ENCODE measurements at regions not wholly inside any gene's neighbourhood (a gene's known extent, or its start where the extent isn't known, plus 50 kb on each side); places are given as distances from the start of the nearest gene placed in this dataset.
A peak's percentile ranks its signal among the peaks of the same experiment; 100 is the strongest.

- H3K4me1 ChIP-seq (ENCODE audit: control insufficient read depth in 1 of 2, insufficient read depth in 2 of 2, low read length in 2 of 2), result peaks cover 0 to 15% of the 10 kb centered on the region in 2 donors
- H3K36me3 ChIP-seq (ENCODE audit: control insufficient read depth in 1 of 2, insufficient read depth in 2 of 2, low read length in 2 of 2), result no peaks in the 10 kb centered on the region
- H3K27ac ChIP-seq (ENCODE audit: low read length), result peak overlapping the region; percentile 1
- no peaks in the 10 kb centered on the region for H3K9me3 ChIP-seq (ENCODE audit: control insufficient read depth in 1 of 2, low read length in 2 of 2)
- H3K4me3 ChIP-seq (ENCODE audit: low read depth in 1 of 2, low read length in 2 of 2), result no peak overlapping the region
- H3K27me3 ChIP-seq (ENCODE audit: low read depth, low read length), result no peaks in the 10 kb centered on the region
Measured at GRCh38 chr4:53764761-53765490, 173.6 kb upstream of the LNX1 start.

DNA sequence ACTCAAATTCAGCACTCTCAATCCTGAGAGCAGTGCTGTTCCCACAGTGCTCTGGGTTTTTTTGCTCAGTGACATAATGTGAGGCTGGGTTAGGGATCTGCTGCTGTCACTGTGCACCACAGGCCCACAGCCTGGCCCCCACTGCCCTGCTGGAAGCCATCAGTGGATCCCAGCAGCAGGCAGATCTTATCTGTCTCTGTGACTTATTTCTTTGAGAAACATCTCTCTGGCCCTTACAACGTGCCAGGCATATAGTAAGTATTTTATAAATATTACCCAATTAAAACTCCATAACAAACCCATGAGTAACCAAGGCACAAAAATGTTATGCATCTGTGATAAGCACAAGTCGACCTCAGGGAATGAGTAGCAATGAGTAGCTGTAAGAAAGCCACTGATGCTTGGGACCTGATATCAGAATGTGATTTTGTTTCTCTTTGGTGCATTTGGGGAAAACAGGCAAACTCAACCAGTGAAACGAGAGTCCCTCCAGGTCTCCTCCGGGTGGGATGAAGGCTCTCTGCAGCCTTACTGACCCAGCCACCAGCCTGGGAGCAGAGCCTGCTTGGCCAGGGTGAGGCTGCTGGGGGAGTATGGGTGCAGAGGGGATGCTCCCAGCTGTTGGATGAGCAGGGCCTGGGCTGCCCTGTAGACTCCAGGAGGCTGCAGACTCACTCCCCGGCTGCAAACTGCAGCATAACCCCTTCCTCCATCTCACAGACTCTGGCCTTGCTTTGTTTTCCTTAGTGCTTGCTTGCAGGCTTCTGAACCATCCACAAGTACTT, 172.7 kb upstream of the LNX1 start:
- H3K36me3 ChIP-seq (ENCODE audit: control insufficient read depth in 1 of 2, insufficient read depth in 2 of 2, low read length in 2 of 2), result no peaks in the 10 kb centered on the region
- H3K27me3 ChIP-seq (ENCODE audit: low read depth, low read length), result no peaks in the 10 kb centered on the region
- H3K9me3 ChIP-seq (ENCODE audit: control insufficient read depth in 1 of 2, low read length in 2 of 2), result no peaks in the 10 kb centered on the region
- H3K4me1 ChIP-seq (ENCODE audit: control insufficient read depth in 1 of 2, insufficient read depth in 2 of 2, low read length in 2 of 2), result peaks cover 0 to 15% of the 10 kb centered on the region in 2 donors
- peak overlapping the region; percentile 25 for H3K27ac ChIP-seq (ENCODE audit: low read length)
- no peak overlapping the region for H3K4me3 ChIP-seq (ENCODE audit: low read depth in 1 of 2, low read length in 2 of 2)

DNA sequence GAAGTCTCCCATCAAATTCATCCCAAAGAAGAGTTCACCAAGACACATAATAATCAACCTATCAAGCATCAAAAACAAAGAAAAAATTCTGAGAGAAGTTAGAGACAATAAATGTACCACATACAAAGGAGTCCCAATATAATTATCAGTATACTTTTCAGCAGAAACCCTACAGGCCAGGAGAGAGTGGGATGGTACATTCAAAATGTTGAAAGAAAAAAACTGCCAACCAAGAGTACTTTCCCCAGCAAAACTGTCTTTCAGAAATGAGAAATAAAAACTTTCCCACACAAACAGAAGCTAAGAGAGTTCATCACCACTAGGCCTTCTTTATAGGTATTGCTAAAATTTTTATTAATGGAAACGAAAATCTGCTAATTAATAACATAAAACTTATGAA, 164.4 kb upstream of the LNX1 start:
- Histone ChIP-seq H3K9me3 (ENCODE audit: control insufficient read depth in 1 of 2, low read length in 2 of 2) (peaks cover 0 to 2% of the 10 kb centered on the region in 2 donors), H3K4me3 (ENCODE audit: low read depth in 1 of 2, low read length in 2 of 2) (no peak overlapping the region), H3K4me1 (ENCODE audit: control insufficient read depth in 1 of 2, insufficient read depth in 2 of 2, low read length in 2 of 2) (no peaks in the 10 kb centered on the region), H3K27me3 (ENCODE audit: low read depth, low read length) (no peaks in the 10 kb centered on the region), H3K27ac (ENCODE audit: low read length) (no peak overlapping the region), H3K36me3 (ENCODE audit: control insufficient read depth in 1 of 2, insufficient read depth in 2 of 2, low read length in 2 of 2) (no peaks in the 10 kb centered on the region)

DNA sequence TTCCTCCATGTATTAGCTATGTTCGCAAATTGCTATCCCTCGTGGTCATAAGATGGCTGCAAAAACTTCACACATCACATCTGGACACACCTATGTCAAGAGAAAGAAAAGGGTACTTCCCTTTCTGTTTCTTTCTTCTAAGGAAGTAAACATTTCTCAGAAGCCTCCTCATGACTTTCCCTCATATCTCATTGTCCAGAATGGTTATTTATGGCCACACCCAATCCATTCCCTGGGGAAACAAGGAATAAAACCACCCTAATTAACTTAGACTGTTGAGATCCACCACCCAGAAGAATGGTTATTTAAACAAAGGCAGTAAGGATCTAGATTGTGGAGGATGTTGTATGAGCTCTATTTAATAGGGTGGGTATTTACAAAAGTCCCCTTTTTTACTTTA, 160.8 kb upstream of the LNX1 start:
- H3K4me3 ChIP-seq (ENCODE audit: low read depth in 1 of 2, low read length in 2 of 2), result no peak overlapping the region

GRCh38 chr4:53748328-53748772, 157.1 kb upstream of the LNX1 start:
- Histone ChIP-seq H3K27ac (ENCODE audit: low read length) (no peak overlapping the region), H3K36me3 (ENCODE audit: control insufficient read depth in 1 of 2, insufficient read depth in 2 of 2, low read length in 2 of 2) (no peaks in the 10 kb centered on the region), H3K4me3 (ENCODE audit: low read depth in 1 of 2, low read length in 2 of 2) (no peak overlapping the region), H3K27me3 (ENCODE audit: low read depth, low read length) (no peaks in the 10 kb centered on the region), H3K9me3 (ENCODE audit: control insufficient read depth in 1 of 2, low read length in 2 of 2) (no peaks in the 10 kb centered on the region), H3K4me1 (ENCODE audit: control insufficient read depth in 1 of 2, insufficient read depth in 2 of 2, low read length in 2 of 2) (no peaks in the 10 kb centered on the region)

More for the DNA sequence above, 160.8 kb upstream of the LNX1 start:
- no peak overlapping the region for H3K27ac ChIP-seq (ENCODE audit: low read length)
- H3K27me3 ChIP-seq (ENCODE audit: low read depth, low read length), result no peaks in the 10 kb centered on the region
- H3K36me3 ChIP-seq (ENCODE audit: control insufficient read depth in 1 of 2, insufficient read depth in 2 of 2, low read length in 2 of 2), result no peaks in the 10 kb centered on the region
- H3K4me1 ChIP-seq (ENCODE audit: control insufficient read depth in 1 of 2, insufficient read depth in 2 of 2, low read length in 2 of 2), result no peaks in the 10 kb centered on the region
- H3K9me3 ChIP-seq (ENCODE audit: control insufficient read depth in 1 of 2, low read length in 2 of 2), result peaks cover 0 to 2% of the 10 kb centered on the region in 2 donors

- Histone ChIP-seq H3K9me3 (ENCODE audit: control insufficient read depth in 1 of 2, low read length in 2 of 2) (no peaks in the 10 kb centered on the region), H3K36me3 (ENCODE audit: control insufficient read depth in 1 of 2, insufficient read depth in 2 of 2, low read length in 2 of 2) (no peaks in the 10 kb centered on the region), H3K4me1 (ENCODE audit: control insufficient read depth in 1 of 2, insufficient read depth in 2 of 2, low read length in 2 of 2) (no peaks in the 10 kb centered on the region), H3K4me3 (ENCODE audit: low read depth in 1 of 2, low read length in 2 of 2) (no peak overlapping the region), H3K27me3 (ENCODE audit: low read depth, low read length) (no peaks in the 10 kb centered on the region), H3K27ac (ENCODE audit: low read length) (no peak overlapping the region)
Measured at GRCh38 chr4:53747401-53747800, 156.1 kb upstream of the LNX1 start.

GRCh38 chr4:53744446-53745160, 153.3 kb upstream of the LNX1 start:
- Histone ChIP-seq H3K27me3 (ENCODE audit: low read depth, low read length) (no peaks in the 10 kb centered on the region), H3K36me3 (ENCODE audit: control insufficient read depth in 1 of 2, insufficient read depth in 2 of 2, low read length in 2 of 2) (no peaks in the 10 kb centered on the region), H3K4me3 (ENCODE audit: low read depth in 1 of 2, low read length in 2 of 2) (no peak overlapping the region), H3K27ac (ENCODE audit: low read length) (no peak overlapping the region), H3K9me3 (ENCODE audit: control insufficient read depth in 1 of 2, low read length in 2 of 2) (no peaks in the 10 kb centered on the region), H3K4me1 (ENCODE audit: control insufficient read depth in 1 of 2, insufficient read depth in 2 of 2, low read length in 2 of 2) (no peaks in the 10 kb centered on the region)

- Histone ChIP-seq H3K27me3 (ENCODE audit: low read depth, low read length) (no peaks in the 10 kb centered on the region), H3K4me3 (ENCODE audit: low read depth in 1 of 2, low read length in 2 of 2) (no peak overlapping the region), H3K36me3 (ENCODE audit: control insufficient read depth in 1 of 2, insufficient read depth in 2 of 2, low read length in 2 of 2) (no peaks in the 10 kb centered on the region), H3K27ac (ENCODE audit: low read length) (no peak overlapping the region), H3K4me1 (ENCODE audit: control insufficient read depth in 1 of 2, insufficient read depth in 2 of 2, low read length in 2 of 2) (no peaks in the 10 kb centered on the region), H3K9me3 (ENCODE audit: control insufficient read depth in 1 of 2, low read length in 2 of 2) (no peaks in the 10 kb centered on the region)
Measured at GRCh38 chr4:53734584-53735353, 143.5 kb upstream of the LNX1 start.

DNA sequence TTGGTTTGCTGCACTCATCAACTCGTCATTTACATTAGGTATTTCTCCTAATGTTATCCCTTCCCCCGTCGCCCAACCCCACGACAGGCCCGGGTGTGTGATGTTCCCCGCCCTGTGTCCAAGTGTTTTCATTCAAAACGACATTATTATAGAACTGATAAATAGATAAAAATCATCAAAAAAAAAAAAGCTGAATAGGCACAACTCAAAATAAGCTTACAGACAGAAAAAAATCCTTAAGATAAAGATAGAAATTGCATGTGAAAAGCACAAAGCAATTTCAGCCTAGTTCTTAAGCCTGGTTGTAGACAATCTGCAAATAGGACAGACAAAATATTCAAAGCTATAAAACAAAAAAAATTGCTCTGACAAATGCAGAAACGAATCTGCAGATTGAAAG, 142.9 kb upstream of the LNX1 start:
- Histone ChIP-seq H3K9me3 (ENCODE audit: control insufficient read depth in 1 of 2, low read length in 2 of 2) (no peaks in the 10 kb centered on the region), H3K4me3 (ENCODE audit: low read depth in 1 of 2, low read length in 2 of 2) (no peak overlapping the region), H3K27me3 (ENCODE audit: low read depth, low read length) (no peaks in the 10 kb centered on the region), H3K36me3 (ENCODE audit: control insufficient read depth in 1 of 2, insufficient read depth in 2 of 2, low read length in 2 of 2) (no peaks in the 10 kb centered on the region), H3K4me1 (ENCODE audit: control insufficient read depth in 1 of 2, insufficient read depth in 2 of 2, low read length in 2 of 2) (no peaks in the 10 kb centered on the region), H3K27ac (ENCODE audit: low read length) (no peak overlapping the region)

DNA sequence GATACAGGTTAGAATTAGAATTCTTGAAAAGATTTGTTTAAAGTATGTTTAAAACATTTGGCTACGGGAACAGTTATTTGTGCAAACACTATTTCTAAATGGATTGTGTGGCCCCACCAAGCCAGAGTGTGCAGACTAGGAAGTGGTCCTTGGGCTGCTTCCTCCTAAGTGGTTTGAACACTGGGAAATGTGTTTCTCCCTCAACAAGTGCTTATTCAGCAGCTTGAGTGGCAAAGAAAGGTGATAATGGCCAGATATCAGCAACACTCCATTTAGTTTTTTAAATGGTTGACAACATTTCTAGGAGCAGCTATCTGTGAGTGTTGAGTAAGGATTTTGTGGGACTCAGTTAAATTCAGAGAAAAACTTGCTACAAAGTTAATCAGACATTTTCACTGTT, 141.4 kb upstream of the LNX1 start:
- Histone ChIP-seq H3K9me3 (ENCODE audit: control insufficient read depth in 1 of 2, low read length in 2 of 2) (no peaks in the 10 kb centered on the region), H3K36me3 (ENCODE audit: control insufficient read depth in 1 of 2, insufficient read depth in 2 of 2, low read length in 2 of 2) (no peaks in the 10 kb centered on the region), H3K4me3 (ENCODE audit: low read depth in 1 of 2, low read length in 2 of 2) (no peak overlapping the region), H3K4me1 (ENCODE audit: control insufficient read depth in 1 of 2, insufficient read depth in 2 of 2, low read length in 2 of 2) (no peaks in the 10 kb centered on the region), H3K27ac (ENCODE audit: low read length) (no peak overlapping the region), H3K27me3 (ENCODE audit: low read depth, low read length) (no peaks in the 10 kb centered on the region)
